GM12873 (cell line): ENCODE measurements at regions not wholly inside any gene's neighbourhood (a gene's known extent, or its start where the extent isn't known, plus 50 kb on each side); places are given as distances from the start of the nearest gene placed in this dataset.

Experiments used
- TF ChIP-seq, protein P1 (sequence below): IDR thresholded peaks from 2 replicates; pipeline ENCODE4 v1.5.1; 2012; ENCODE audit warnings: low read depth, mild to moderate bottlenecking, moderate library complexity, low read length, control low read depth; ENCODE audit not compliant: insufficient read depth; ENCODE audit errors: missing control alignments

DNA sequence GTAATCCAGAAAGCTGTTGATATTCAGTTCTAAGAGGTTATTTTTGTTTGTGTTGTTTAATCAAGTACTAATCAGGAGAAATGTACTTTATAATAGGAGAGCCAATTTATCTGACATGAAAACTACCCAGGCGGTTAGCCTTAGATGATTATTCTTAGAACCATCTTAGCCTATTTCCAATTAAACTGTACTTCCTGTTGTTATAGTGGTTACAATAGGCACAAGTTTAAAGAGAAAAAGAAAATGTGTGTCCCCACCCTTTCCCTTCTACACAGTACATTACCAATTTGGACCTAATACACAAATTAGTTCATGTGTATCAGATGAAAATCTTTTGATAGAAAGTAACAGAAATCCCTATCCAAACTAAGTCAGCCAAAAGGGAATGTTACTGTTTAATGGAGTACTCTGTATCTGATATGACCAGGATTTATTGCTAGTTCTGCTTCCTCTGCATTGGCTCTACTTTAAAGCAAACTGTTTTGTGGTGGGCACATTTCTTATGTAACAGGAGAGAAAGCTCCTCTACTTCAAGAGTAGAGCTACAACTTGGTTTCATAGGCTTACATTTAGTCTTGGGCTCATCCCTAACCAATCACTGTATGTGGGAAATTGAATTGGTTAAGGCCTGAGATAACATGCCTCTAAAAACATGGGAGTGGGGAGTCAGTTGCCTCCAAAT is 217.9 kb downstream of the UBE2E3 start:
- TF ChIP-seq, protein P1, sequence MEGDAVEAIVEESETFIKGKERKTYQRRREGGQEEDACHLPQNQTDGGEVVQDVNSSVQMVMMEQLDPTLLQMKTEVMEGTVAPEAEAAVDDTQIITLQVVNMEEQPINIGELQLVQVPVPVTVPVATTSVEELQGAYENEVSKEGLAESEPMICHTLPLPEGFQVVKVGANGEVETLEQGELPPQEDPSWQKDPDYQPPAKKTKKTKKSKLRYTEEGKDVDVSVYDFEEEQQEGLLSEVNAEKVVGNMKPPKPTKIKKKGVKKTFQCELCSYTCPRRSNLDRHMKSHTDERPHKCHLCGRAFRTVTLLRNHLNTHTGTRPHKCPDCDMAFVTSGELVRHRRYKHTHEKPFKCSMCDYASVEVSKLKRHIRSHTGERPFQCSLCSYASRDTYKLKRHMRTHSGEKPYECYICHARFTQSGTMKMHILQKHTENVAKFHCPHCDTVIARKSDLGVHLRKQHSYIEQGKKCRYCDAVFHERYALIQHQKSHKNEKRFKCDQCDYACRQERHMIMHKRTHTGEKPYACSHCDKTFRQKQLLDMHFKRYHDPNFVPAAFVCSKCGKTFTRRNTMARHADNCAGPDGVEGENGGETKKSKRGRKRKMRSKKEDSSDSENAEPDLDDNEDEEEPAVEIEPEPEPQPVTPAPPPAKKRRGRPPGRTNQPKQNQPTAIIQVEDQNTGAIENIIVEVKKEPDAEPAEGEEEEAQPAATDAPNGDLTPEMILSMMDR, result no peak

DNA sequence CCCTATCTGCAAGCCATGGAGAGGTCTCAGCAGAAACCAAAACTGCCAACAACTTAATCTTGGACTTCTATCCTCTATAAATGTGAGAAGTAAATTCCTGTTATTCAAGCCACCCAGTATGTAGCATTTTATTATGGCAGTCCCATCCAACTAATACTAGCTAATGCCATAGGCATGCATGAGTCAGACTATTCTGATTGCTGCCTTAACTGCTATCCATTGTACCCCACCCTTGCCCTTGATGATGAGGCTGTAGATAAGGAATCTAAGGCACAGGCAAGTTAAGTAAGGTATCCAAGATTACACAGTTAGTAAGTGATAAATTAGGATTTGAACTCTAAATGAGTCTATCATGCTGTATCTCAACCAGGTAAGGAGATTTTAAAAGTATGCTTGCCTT is 223.0 kb downstream of the UBE2E3 start:
- TF ChIP-seq, protein P1, result no peak

DNA sequence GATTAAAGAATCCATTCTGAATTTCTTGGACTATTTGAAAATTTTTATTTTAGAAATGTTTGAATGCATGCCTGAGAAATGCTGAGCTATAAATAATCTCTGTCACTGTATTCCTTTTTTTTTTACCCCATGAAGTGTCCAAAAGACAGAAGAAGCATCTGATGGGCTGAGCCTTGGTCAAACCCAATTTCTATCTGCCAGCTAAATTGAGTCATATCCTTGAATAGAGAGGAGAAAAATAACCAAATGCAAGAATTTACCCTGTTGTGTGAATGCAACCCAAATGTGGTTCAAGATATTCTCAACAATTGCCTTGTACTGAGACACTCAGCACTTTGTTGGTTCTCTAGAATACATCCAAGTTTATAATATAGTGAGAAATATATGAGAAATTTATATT is 223.5 kb downstream of the UBE2E3 start:
- TF ChIP-seq, protein P1, result no peak

DNA sequence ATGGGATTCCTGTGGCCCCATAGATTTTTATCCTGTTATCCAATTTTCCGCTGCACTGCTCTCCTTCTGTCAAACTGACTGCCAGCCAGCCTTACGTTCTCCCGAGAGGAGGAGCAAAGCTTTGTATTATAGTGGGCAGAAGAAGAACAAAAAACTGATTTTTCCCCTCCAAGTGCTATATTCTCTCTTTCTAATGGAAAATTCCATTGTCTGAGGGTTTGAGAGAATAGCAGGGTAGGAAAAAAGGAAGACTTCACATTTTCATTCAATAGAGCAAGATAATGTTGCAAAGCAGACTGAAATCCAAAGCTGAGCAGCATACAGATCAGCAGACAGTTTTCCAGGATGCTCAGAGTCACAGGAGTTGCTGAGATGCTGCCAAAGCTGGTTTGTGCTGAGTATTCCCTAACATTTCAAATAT is 238.0 kb downstream of the UBE2E3 start:
- TF ChIP-seq, protein P1, result no peak

DNA sequence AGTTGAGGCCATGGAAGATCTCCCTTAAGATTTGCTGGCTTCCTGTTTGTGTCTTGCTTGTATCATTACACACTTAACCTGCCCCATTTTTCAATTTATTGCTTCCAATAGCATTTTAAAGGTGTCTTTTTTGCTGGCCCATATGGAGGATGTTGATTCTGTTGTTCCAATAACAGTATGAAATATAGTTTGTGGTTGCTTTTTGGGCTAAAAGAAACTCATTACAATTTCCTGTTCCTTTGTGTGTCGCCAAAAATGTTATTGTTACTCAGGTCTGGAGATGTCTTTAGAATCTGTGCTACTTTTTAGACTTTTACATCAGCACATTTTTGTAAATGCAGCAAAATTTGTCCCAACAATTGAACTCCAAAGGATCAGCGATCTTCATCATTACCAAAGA is 234.0 kb upstream of the ITGA4 start:
- TF ChIP-seq, protein P1, result no peak

DNA sequence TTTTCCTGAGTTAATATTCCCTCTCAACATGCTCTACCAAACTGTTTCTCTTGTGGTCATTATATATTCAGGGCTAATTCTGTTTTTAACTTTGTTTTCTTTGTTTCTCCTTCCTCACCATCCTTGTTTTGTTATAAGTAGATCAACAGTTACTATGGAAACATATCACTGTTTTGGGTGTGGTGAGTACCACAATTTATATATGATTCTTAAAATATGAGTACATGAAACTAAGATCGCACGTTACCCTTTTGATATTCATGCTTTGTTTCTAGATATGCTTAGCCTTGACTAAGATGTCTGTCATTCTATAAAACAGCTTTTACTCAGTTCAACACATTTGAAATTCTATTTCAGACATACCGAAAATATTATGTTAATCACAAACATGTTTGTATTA is 232.3 kb upstream of the ITGA4 start:
- TF ChIP-seq, protein P1, result no peak

DNA sequence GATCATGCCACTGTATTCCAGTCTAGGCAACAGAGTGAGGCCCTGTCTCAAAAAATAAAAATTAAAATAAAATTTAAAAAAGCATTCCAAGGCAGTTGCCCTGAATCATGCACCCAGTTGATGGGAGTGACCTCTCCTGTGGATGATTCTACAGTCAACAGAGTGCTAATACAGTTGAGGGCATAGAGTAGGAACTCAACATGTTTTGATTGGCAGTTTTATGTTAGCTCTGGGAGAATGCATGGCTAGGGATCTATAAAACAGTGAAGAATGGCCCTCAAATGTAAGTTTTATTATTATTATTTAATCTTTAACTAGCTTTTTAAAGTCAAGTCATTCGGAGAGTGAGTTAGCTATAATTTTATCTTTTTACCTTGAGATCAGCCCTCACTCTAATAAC is 228.5 kb upstream of the ITGA4 start:
- TF ChIP-seq, protein P1, result no peak

DNA sequence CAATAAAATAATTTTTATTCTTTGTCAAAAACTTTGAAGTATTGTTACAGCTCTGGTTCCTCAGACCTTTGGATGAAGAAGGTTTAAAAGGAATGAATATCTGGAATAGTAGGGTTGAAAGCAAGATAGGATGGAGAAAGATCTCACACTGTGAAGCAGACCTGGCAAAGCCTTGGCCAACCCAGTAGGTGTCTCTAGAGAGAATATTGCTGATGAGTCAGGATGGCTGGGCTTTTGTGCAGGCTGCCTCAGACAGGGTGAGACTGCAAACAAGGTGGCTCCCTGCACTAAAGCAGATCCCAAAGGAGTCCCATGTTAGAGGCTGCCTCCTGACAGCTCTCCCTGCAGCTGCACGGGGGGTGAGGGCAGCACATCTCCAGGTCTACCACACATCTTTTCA is 226.0 kb upstream of the ITGA4 start:
- TF ChIP-seq, protein P1, result peak; percentile 10
